ENCODE measurements at regions not wholly inside any gene's neighbourhood (a gene's known extent, or its start where the extent isn't known, plus 50 kb on each side); places are given as distances from the start of the nearest gene placed in this dataset.
"Not testable (repeated sequence)": the region's sequence is repeated elsewhere in the genome, so short reads cannot be mapped to it uniquely, and the experiment has no call there.

GRCh38 chr15:32342772-32343199, 60.3 kb downstream of the GOLGA8K start:
- not testable (repeated sequence) for FAIRE-seq

DNA sequence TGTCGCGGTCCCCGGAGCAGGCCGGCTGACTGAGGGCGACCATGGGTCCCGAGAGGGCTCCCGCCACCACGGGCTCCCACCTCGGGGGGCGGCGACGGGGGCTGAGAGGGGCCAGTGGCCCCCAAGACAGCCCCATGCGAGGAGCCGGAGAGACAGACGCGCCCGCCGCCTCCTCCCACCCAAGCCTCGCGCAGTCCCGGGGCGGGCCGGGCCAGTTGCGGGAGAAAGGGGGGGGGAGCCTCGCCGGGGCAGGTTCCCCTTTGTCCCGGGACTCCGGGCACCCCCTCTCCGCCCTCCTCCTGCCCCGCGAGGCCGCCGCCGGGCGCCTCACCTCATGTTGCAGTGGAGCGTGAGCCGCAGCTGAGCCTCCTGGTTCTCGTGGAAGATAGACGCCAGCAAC, 60.8 kb downstream of the GOLGA8K start:
- FAIRE-seq: not testable (repeated sequence)

- not testable (repeated sequence) for FAIRE-seq
Observed at GRCh38 chr15:32341530-32341929, 61.6 kb downstream of the GOLGA8K start.

GRCh38 chr15:32336804-32337203, 66.3 kb downstream of the GOLGA8K start:
- FAIRE-seq: not testable (repeated sequence)

DNA sequence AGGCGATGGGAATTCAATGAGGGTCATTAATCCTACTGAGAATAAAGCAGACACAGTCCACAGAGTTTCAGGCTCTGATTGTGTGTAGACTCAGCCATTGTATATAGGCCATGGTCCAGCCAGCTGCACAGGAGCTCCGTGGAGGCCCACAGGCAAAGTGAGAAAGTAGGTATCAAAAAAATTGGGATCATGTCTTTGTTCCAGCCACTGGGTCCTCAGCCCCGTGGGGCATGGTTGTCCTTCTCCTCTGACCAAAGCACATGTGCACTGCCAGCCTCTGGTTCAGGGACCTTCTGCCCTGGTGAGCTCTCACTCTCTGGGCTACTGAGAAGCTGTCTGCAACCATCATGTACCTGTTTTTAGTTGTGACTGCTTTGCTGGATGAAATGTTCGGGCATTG, 79.7 kb downstream of the GOLGA8K start:
- FAIRE-seq: not testable (repeated sequence)

GRCh38 chr15:32319247-32319646, 83.8 kb downstream of the GOLGA8K start:
- FAIRE-seq: not testable (repeated sequence)

- not testable (repeated sequence) for FAIRE-seq
Observed at GRCh38 chr15:32316482-32316881, 86.6 kb downstream of the GOLGA8K start.

DNA sequence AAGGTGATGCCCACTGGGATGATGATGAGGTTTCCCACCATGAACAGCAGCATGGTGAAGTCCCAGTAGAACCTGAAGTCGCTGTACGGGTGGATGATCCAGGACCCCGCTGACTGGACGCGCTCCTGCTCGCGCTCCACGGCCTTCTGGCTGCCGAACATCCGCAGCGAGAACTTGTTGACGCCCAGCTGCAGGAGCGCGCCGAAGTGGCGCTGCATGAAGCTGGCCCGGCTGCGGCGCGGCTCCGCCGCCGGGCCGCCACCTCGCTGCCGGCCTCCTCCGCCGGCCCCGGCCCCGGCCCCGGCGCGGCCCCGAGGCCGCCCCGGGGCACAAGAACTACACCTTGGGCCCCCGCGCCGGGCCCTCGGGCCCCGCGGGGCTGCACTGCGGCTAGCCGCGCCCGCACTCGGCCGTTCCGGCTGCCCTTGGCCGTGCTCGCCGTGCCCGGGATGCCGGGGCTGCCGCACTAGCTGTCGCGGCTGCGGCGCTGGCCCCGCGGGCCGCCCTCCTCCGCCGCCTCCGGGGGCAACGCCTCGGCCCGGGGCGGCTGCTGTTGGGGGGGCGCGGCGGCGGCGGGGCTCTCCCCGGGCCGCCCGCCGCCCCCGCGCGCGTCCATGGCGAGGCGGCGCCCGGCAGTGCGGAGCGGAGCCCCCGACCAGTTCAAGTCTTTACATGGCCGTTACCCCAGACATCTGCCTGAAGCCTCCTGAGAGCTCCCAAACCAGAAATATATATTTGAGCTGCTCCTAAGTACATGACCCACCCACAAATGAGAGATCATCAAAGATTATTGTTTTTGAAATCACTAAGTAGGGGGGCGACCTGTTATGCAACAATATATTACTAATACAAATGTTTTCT, 87.8 kb downstream of the GOLGA8K start:
- not testable (repeated sequence) for FAIRE-seq

DNA sequence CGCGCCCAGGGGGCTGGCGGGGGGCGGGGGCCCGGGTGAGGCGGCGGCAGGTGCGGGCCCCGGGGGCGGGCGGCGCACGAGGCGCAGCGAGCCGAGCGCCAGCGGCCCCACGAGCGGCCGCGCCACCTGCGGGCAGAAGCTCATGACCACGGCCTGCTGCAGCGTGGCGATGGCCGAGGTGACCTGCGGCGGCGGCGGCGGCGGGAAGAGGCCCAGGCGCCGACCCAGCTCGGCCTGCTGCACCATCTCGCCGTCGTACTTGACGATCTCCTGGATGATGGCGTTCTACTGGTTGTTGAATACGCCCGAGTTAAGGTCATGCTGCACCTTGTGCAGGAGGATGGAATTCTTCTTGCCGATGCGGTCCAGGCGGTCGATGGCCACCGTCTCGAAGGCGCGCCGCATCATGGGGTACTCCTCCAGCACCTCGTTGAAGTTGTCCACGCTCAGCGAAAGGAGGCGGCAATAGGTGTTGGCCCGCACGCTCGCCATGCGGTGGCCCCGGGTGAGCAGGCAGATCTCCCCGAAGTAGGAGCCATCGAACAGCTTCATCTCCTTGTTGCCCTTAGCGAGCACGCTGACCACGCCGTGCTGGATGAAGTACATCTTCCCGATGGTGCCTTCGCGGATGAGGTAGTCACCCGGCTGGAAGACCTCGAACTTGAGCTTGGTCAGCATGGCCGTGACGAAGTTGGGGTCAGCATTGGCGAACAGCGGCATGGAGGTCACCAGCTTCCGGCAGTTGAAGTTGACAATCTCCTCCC, 89.5 kb downstream of the GOLGA8K start:
- FAIRE-seq: not testable (repeated sequence)

DNA sequence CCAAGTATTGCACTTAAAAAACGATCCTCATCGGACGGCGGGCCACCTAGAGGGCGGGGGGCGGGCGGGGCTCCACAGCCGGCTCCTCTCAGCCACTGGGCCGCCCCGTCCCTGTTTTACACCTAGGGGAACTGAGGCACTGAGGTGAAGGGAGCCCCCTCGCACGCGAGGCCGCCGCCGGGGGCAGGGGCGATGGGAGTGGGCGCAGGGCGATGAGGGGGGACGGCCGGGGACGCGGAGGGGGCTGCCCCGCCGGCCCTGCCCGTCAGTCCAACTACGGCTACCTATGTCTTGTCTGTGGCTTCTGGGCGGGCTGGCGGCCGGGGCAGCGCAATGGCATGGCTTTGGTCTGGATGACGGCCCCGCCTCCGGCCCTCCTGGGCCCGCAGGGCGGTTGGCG, 90.4 kb downstream of the GOLGA8K start:
- not testable (repeated sequence) for FAIRE-seq

- FAIRE-seq: not testable (repeated sequence)
Observed at GRCh38 chr15:32307592-32307991, 95.5 kb downstream of the GOLGA8K start.

GRCh38 chr15:32276200-32276830, 126.8 kb downstream of the GOLGA8K start:
- FAIRE-seq: not testable (repeated sequence)

DNA sequence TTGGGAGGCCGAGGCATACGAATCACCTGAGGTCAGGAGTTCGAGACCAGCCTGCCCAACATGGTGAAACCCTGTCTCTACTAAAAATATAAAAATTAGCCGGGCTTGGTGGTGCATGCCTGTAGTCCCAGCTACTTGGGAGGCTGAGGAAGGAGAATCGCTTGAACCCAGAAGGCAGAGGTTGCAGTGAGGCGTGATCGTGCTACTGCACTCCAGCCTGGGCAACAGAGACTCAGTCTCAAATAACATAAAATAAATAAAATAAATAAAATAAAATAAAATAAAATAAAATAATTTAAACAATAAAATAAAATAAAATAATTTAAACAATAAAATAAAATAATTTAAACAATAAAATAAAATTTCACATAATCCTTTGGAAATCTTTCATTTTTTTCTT, 149.1 kb downstream of the GOLGA8K start:
- peak; percentile 40 for FAIRE-seq

GRCh38 chr15:32249207-32249606, 153.9 kb downstream of the GOLGA8K start:
- not testable (repeated sequence) for FAIRE-seq

DNA sequence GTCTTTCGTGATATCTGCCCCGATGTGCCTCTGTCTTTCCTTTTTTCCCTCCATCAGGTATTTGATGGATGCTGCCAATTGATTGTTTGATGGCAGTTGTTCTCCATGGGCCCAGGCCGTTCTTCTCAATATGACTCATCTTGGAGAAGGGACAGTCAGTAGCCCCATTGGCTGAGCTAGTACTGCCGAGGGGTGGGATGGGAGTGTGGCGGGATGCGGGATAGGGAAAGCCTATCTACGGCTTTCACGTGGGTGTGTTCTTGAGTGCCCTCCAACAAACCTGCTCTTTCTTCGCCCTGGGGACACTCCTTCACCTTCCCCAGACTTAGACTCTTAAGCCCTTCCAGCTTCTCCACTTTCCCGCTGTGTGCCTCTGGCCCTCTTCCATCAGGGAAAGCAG, 159.4 kb downstream of the GOLGA8K start:
- FAIRE-seq: not testable (repeated sequence)

DNA sequence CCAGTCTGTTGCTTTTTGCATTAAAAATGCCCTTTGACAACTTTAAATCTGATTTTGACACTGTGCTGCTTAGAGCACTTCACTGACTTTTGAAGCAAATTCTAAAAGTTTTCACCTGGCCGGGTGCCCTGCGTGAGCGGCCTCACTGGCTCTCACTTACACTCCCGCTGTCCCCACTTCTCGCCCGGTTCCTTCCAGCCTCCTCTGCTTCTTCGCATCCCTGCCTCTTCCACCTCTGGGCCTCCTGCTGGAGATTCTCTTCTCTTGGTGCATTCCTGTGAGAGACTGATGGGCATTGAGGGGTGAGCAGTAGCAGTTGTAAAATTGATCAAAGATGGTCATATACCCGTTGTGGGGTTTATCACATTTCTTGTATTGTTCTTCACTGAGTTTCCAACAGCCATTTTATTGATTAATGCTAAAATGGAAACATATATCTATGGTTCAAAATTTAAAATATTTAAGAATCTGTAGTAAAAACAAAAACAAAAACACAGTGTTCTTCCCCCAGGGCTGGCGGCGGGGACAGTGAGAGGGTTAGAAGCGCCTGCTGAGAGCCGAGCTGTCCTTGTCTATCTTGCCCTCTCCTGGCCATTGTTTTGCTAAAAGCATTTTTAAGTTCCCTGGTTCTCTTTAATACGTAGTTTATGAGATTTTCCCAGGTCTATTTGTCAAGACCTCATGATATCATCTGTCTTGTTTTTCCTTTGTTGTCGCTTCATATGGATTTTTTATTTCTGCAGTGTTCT, 160.1 kb downstream of the GOLGA8K start:
- not testable (repeated sequence) for FAIRE-seq

DNA sequence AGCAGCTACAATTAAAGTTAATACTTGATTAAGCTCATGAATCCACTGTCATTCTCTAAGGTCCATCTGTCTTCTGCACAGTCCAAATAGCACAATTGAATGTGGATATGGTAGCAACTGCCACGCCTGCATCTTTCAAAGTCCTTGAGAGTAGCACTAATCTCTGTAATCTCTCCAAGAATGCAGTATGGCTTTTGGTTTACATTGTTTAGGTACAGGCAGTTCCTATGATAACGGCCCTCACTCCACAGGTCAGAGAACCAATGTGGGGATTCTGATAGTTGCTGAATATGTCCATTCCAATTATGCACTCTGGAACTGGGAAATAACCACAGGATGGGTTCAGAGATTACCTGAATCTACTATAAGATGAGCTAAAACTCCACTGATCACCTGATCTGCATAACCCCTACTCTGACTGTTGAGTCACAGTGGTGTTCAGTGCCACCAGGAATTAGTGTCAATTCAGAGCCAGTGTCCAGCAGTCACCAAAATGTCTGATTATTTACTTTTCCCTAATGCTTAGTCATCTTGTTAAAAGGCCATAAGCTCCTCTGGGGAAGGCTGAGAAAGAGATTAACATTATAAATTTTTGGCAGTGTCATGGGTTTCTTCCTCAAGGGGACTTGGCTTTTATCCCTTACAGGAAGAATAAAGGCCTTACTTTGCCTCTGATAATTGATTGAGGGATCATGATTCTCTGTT, 175.5 kb downstream of the GOLGA8K start:
- FAIRE-seq: not testable (repeated sequence)

GRCh38 chr15:32222716-32223115, 180.4 kb downstream of the GOLGA8K start:
- FAIRE-seq: no peak
